ENCODE measurements at regions not wholly inside any gene's neighbourhood (a gene's known extent, or its start where the extent isn't known, plus 50 kb on each side); places are given as distances from the start of the nearest gene placed in this dataset.
"Not testable (repeated sequence)": the region's sequence is repeated elsewhere in the genome, so short reads cannot be mapped to it uniquely, and the experiment has no call there.

DNA sequence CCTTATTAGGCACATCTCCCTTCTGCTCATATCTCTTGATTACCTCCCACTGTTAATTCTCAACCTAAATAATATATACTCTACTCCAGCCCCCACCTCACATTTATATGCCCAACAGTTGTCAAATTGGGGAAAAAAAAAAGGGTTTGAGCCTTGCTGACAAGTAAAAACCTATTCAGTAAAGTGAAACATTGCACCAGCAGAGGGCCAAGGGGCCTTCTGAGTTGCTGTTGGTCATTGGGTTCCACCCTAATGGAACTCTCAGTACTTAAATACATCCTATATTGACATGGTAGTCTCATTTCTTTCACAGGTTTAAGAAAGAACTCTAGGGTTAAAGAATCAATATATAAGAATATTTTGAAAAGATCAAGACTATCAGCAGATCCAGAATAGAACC is 362.2 kb downstream of the SMARCA1 start:
- DNase-seq (no peak), ATAC-seq (no peak)

DNA sequence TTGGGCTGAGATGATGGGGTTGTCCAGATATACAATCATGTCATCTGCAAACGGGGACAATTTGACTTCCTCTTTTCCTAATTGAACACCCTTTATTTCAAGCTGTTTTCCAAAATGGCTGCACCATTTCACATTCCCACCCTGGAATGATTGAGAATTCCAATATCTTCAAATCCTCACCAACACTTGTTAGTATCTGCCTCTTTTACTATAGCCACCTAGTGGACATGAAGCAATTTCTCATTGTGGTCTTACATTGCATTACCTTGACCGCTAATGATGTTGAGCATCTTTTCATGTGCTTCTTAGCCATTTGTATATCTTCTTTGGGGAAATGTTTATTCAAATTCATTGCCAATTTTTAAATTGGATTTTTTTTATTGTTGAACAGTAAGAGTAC is 364.8 kb downstream of the SMARCA1 start:
- no peak for ATAC-seq
- DNase-seq: no peak

DNA sequence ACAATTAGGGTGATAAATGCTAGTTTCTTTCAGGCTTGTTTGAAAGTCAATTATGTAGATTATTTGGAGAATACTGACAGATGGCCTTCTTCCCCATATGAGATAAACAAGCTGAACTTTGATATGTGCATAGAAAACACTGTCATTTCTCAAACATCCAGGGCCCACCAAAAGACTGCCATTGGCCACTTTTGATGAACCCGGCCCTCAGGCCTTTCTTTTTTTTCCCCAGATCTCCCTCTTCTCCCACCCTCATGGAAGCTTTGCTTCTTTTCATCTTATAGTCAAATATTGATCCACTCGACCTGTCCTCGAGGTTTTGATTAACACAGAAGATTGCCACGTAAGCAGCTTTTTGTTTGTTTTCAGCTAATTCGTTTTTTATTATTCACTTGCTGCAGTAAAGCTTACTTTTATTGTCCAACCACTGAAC is 377.4 kb downstream of the SMARCA1 start:
- ATAC-seq (no peak), DNase-seq (no peak)

DNA sequence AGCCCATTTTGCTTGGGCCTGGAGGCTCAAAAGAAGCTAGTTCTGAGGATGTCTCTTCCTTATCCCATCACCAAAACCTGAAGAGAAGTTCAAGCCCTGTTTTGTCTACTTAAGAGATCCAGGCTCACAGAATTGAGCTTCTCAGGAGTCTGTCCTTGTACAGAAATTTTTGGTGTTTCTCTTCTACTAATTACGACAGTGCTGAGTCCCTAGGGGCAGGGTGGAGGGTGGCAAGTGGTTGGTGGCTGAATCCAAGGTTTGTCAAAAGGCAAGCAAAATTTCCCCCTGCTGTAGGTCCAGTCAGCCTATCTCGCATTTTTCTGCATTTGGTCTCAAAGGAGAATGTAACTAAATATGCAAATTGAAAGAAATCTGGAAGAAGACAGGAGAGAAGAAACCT is 377.9 kb downstream of the SMARCA1 start:
- ATAC-seq (no peak), DNase-seq (no peak)

DNA sequence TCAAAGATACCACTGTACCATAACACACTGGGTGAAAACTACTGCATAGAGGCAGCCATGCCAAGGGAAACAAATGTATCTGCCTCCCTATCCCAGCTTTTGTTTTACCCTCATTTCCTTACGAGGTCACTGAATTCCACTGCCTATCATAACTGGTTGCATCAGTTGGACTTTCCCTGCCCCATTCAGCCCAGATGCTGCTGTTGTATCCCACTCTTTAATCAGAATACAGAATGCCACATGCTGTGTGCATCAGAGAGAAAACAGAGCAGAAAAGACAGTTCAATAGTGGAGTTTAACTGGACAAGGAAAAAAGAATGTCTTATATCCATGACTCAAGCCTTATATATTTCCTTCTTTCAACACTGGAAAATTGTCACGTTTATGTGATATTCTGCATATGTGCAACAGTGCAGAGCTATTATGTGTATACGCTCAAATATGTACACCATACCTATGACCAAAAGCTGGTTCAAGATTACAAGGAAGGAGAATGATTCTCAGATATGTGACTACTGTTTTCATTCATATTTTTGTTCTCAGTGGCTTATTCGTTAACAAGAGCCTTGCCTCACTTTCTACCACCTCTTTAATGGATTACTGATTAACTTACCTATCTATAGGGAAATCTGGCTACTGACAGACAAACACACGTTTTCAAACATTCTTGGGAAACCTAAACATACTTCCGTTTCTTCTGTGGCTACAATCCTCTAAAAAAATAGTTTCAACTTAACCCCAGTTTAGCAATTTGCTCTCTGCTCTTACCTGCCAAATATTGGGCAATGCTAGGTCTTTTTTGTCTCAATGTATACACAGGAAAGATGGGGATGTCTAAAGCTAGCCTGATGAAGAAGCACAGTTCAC is 378.9 kb downstream of the SMARCA1 start:
- no peak for ATAC-seq

DNA sequence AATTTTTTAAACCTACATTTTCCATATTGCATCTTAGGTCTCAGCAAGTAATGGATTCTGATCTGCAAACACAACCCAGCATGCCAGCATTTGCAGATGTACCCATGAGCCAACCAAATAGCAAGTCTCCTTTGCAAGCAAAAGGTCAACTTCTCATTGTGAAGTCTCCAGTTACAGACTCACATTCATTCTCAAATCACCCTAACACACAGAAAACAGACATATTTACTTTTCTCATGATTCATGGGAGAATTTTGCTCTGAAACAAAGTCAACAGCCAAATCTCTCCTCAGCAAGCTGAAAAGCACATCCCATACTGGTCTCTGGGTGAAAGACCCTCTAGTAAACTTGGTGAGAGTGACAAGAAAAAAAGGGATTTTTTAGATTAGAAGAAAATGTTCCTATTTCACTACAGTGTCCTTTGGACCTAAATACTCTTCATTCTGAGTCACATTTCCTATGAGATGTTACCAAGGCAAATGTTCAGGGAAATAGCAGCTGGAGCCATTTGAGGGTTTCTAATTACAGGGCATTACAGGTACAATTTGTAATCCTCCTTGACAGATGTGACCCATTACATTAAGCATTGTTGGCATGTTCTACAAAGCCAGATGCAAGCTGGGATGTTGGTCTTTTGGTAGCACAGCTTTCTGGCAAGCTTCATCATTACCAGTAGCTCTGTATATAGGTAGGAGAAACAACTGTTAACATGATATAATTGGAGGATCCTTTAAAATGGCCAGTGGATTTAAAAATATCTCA is 383.3 kb downstream of the SMARCA1 start:
- no peak for DNase-seq
- no peak for ATAC-seq

More for the DNA sequence above, 378.9 kb downstream of the SMARCA1 start:
- DNase-seq: no peak

DNA sequence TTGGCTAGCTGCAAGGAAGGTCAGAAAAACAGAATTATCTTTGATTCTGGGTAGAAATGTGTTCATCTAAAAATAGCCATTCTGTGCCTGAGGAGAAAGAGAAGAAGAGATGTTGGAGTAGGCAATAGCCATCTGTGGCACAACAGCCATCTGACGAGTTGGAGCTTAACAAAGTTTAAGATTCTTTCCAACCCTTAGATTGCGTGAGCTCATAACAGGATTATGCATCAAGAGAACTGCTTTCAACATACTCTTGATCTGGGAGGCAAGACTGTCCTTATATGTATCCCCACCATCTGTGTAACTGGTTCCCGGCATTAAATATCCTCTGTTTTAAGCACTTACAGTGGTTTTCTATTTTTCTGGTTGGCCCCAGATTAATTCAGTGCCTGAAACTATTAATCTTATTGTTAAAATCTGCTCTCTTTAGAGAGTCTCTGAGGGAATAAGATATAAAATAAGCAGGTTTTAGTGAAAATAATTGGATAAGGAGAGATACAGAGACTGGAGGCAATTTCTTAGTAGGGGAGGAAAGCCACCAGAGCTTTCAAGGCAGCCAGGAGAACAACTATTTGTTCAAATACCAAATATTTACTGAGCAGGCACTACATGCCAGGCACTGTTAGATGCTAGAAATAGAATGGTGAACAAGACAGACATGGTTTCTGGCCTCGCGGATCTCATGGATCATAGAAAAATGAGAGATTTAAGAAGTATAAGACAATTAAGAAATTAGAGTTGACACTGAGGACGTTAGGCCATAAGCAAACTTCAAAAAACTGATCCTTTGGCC is 398.0 kb downstream of the SMARCA1 start:
- ATAC-seq: no peak
- DNase-seq: no peak

DNA sequence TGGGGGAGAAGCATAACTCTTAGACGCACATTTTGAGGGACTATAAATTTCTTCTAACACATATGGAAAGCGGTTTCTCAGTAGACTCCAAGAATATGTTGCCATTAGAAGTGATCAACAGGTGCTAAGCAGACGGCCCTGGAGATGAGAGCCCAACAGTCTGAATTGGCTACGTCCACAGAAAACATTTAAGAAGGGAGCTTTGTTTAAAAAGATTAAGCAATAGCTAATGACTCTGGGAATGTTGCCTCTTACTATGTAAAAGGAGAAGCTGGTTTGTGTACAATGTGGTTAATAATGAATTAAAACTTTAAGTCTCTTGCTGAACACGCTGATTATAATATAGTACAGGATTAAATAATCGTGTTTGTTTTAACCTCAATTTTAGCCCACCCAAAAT is 399.5 kb downstream of the SMARCA1 start:
- ATAC-seq: no peak
- no peak for DNase-seq

DNA sequence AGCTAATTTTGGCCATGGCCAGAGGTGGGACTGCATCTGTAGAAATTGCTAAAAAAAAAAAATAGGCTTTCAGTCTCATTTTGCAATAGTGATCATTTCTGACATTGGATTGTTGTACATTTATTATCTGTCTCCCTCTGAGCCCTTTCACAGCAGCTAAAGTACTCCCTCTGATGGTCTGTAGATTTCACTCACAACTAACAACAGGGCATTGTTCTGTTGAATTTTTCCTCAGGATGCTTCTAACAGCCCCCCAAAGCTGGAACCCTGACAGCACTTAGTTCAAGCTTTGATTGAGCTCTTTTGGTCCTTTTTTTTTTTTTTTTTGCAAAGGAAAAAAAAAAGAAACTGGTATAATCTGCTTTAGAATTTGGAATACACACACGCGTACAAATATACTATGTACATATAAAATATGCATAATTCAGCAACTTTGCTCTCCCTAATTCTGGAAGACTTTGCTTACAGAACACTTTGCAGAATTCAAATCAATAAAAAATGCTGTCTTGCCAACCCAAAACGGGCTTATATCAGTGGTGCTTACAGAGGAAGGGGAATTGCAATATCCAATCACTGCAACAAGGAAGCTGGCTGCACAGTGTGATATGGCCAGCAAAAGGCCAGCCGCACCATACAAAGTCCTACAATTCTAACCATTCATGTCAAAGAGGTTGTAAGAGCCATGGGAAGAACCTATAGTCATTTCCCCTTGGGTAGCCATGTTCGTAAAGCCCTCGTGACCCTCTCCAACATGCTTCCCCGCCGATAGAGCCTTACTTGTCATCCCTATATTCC is 406.4 kb downstream of the SMARCA1 start:
- DNase-seq (no peak), ATAC-seq (no peak)

DNA sequence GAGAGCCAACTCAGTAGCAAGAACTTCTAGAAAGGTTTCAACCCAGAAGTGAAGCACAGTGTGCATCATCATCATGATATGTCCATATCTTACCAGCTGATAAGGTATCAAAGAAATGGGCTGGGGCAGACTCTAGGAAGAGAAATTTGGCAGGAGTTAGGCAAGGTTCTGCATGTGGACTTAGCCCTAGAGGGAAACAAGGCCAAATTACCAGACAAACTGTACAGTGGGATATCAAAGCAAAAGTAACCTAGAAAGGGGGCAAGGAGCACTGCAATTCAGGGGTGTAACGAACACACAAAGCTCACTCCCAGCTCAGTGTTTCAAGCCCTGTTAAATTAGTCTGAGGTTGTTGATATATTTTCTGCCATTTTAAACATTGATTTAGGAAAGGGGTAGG is 407.4 kb downstream of the SMARCA1 start:
- DNase-seq: no peak
- ATAC-seq: no peak

DNA sequence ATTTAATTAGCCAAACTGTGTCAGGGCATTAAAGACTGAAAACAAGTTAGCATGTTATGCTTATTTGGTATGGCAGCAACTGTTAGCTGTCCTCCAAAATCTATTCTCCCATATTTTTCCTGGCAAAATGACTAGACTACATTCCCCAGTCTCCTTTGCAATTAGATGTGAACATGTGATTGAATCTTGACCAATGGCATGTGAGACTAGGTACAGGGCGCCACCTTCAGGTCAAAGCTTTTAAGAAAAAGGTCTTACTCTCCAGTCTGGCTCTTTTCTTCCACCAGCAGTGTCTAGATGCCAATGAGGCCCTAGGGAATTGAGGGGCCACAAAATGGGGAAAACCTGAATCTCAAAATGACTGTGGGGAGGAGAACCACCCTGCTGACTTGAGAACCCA is 408.2 kb downstream of the SMARCA1 start:
- ATAC-seq (no peak), DNase-seq (peak; percentile 12)

DNA sequence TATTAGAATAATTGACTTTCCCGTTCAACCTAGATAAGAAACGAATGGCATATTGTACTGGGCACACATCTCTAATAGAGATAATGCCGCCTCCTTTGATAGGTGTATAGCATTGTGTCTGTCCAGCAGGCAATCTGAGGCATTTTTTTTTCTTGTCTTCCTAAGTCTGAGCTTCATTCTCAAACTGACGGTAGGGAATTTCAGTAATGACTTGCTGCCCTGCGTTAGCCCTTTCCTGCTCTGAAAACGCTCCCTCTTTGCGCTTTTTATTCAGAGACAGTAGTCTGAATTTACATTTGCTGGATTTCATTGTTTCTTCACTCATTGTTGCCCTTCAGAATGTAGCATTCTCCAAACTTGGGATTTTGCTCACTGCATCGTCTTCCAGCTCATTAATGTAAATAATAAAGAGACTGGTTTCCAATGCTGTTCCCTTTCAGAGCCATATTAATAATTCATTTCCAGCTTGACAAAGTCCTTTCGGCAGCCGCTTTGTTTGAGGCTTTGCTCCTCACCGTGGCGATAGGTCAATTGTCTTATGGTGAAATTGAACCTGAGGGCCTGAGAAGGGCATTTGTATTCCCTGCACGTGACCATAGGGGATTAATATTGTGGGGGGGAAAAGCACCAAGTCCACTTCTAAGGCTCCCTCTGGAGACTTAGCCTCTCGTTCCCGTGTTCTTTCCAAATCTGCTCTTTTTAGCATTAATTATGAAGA is 412.1 kb downstream of the SMARCA1 start:
- DNase-seq: no peak
- no peak for ATAC-seq

DNA sequence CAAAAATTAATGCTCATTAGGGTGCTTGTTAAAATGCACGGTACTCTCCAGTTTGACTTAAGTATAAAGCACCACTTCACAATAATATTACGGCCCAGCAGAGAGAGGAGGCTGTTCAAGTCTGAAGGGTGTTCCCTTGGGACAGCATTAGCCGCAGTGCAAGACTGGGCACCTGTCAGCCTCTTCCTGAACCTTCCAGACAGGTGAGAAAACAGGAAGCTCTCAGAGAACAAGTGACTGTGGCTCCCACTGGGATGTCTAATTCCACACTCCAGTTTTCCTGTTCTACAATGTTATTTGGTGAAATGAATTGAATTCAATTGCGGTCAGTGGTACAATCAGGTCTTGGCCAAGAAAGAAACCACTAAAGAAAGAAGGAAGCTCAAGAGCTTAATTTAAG is 414.4 kb downstream of the SMARCA1 start:
- DNase-seq: no peak
- no peak for ATAC-seq

DNA sequence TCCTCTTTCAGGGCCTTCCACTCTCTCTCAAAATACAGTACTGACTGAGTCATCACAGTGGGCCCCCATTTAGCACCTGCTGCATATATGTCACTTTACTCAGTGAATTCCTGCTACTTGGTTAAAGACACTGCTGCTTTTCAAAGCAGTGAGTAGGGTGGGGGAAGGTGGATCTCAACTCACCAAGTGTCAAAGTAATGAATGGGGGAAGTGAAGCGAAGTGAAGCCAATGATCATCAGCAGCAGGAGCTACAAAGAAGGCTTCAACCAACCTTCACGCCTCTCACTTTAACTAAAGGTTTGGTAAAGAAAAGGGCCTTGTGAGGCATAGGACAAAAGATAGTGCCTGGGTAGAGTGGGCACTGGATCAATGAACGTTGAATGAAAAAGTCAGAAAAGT is 424.1 kb downstream of the SMARCA1 start:
- no peak for DNase-seq
- no peak for ATAC-seq

DNA sequence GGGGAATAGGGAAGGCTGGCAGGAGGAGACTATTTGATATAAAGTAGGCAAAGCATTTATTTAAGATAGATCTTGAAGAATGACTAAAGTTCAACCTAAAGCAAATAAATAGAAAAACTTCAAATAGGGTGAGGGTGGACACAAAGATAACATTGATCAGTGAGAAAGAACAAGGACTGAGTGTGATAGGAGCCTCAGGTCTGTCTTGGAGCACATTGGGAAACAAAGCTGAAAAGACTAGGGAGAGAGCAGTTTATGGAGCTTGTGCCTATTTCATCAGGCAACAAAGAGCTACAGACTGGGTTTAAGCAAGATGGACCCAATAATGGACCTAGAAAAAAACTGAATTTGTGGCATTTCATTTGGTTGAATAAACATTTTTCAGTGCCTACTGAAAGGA is 425.6 kb downstream of the SMARCA1 start:
- no peak for ATAC-seq
- no peak for DNase-seq

DNA sequence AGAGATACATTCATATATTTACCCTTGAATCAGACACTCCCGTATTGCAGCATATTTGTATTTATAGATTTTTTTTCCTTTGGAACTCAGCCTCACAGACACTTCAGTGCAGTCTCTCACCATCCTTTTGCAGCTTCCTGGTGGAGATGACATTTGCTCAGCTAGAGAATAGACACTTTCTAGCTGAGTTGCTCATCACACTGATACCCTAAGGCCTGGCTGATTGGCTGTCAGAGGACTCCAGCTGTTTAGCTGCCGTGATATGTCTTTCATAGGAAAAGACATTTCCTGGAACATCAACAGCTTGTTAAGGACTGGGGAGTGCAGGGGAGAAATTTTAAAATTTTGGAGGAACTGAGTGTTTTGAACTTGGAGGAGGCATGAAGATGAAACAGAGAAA is 429.6 kb downstream of the SMARCA1 start:
- ATAC-seq: no peak

DNA sequence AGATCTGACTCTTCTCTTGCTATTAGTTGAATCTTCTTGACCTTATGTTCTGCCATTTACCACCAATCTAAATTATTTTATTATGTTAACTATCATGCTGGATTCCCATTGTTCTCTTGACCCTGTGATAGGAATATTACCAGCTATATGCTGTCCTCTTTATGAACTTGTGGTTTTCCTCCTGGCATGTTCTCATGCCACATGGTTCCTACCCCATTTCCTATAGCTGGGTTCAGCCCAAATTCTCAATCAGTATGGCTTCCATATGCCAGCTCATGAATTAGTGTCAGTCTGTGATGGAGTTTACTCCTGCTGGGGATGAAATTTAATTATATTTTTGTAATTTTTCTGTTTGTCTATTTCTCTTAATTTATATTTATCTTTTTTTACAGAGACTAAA is 430.5 kb downstream of the SMARCA1 start:
- ATAC-seq: no peak
- DNase-seq: no peak

More for the DNA sequence above, 429.6 kb downstream of the SMARCA1 start:
- DNase-seq: no peak

DNA sequence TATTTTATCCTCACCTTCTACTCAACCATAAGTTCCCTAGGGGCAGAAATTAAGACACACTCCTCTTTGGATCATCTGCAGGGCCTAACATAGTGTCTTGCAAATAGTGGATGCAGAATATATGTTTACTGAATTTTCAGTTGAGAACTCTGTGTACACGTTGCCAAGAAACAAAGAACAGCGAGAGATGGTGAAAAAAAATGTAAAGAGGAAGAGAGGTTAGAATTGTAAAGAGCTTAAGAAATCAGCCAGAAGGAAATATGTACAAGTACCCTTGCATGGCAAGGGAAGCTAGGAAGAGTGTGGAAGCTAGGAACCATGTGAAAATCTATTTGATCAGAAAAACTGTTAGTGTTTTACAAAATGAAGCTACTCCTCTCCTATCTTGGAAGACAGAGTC is 431.0 kb downstream of the SMARCA1 start:
- DNase-seq (no peak), ATAC-seq (no peak)

DNA sequence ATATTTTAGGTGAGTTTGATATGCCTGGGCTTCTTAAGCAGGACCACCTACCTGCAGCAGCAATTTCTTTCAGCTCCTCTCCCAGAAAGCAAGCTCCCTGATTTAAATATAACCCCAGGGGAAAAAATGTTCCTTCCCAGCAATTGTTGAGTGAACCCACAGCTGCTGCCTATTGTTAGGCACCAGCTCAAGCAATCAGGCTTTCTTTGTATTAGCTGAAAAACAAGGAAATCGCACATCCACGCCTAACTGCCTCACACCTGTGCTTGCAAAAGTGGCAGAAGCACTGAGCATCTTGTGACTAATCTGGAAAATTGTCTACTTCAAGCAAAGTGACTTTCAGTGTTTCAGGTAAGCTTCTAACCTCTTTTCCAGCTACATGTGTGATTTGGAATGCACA is 432.2 kb downstream of the SMARCA1 start:
- ATAC-seq (no peak), DNase-seq (no peak)

DNA sequence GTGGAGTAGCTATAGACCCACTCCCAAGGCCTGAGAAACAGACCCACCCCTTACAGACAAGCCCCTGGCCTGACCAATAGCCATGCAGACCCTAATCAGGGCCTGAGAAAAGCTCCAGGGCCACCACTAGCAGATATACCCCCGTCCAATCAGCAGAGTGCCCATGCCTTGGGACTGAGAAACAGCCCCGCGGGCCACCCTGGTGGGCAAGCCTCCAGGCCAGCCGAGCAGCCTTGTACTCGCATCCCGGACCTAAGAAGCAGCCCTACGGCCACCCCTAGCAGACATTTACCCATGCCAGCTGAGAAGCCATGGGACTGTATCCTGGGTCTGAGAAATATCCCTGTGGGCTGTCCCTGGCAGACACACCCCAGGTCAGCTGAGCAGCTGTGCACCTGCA is 436.5 kb downstream of the SMARCA1 start:
- DNase-seq (no peak), ATAC-seq (no peak)

DNA sequence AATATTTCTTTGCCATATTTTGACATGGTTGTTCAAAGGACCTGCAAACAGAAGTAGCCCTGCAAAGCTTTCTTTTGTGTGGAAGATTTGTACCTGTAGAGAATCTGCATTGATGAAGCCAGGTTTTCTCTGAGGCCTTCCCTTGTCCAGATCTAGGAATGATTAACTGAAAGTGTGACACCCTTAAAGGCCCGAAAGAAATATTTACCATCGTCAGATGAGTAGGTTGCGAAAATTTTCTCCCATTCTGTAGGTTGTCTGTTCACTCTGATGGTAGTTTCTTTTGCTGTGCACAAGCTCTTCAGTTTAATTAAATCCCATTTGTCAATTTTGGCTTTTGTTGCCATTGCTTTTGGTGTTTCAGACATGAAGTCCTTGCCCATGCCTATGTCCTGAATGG is 439.0 kb downstream of the SMARCA1 start:
- ATAC-seq, DNase-seq: not testable (repeated sequence)
